ENCODE measurements at regions not wholly inside any gene's neighbourhood (a gene's known extent, or its start where the extent isn't known, plus 50 kb on each side); places are given as distances from the start of the nearest gene placed in this dataset.

DNA sequence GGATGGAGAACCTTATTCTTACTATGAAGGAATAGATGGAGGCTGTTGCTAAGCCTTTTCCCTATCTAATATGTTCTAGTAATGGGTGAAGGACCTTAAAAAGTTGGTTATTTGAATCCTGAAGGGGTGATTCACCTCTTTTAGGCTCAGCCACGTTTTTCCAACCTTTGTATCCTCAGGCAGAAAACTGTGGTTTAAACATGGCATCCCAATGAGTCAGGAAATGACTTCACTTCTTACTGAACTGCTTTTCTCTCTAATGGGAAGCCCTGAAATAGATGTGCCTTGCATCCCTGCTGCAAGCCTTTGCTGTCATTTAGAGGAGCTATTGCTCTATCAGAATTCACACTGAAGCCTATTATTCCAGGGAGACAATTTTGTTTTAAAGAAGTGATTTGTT lies 191.0 kb upstream of the ARX start:
- TF ChIP-seq, protein P1, sequence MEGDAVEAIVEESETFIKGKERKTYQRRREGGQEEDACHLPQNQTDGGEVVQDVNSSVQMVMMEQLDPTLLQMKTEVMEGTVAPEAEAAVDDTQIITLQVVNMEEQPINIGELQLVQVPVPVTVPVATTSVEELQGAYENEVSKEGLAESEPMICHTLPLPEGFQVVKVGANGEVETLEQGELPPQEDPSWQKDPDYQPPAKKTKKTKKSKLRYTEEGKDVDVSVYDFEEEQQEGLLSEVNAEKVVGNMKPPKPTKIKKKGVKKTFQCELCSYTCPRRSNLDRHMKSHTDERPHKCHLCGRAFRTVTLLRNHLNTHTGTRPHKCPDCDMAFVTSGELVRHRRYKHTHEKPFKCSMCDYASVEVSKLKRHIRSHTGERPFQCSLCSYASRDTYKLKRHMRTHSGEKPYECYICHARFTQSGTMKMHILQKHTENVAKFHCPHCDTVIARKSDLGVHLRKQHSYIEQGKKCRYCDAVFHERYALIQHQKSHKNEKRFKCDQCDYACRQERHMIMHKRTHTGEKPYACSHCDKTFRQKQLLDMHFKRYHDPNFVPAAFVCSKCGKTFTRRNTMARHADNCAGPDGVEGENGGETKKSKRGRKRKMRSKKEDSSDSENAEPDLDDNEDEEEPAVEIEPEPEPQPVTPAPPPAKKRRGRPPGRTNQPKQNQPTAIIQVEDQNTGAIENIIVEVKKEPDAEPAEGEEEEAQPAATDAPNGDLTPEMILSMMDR (conservative IDR thresholded peaks at IDR 0.05), result no peak
- TF ChIP-seq ZFX (IDR thresholded peaks at IDR 0.05), result no peak
